GM19438 (cell line): ENCODE measurements at regions not wholly inside any gene's neighbourhood (a gene's known extent, or its start where the extent isn't known, plus 50 kb on each side); places are given as distances from the start of the nearest gene placed in this dataset.

Source experiments
- ATAC-seq: cut with Tn5 transposase; IDR thresholded peaks from one replicate; pipeline ENCODE4 v1.9.1; 2021; ENCODE audit warnings: low read depth; ENCODE audit not compliant: unreplicated experiment

DNA sequence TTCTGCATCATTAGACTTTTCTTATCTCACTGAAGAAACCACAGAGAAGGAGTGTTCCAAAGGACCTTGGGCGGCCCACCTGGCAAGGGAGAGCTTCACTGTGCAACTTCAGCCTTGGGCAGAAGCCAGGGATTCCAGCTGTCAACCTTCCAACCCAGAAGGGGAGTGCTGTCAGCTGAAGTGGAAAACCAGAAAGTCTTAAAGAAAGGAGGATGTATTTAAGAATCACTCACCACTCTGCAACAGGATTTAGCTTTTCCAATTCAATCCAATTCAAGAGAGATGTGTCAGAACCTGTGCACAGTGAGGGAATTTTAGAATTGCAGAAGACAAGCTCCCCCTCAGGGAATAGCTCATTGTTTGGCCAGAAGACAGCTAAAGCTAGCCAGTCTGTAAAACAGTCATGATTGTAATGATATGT, 553.7 kb downstream of the CD83 start:
- no peak for ATAC-seq

DNA sequence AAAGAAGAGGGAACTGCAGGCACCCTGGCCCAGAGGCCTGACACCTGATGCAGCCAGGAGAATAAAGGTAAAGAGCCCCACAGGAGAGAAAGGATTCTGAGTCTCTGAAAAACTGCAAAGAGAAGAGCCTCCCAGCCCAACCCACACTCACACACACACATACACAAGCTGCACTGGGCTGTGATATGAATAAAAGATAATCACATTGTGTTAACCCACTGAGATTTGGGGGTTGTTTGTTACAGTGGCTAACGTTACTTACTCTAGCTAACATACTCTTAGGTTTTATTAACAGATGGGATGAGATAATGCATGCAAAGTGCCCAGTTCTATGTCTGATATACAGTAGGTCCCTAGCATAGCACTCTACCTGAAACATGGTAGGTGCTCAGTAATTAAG, 554.4 kb downstream of the CD83 start:
- ATAC-seq: no peak

DNA sequence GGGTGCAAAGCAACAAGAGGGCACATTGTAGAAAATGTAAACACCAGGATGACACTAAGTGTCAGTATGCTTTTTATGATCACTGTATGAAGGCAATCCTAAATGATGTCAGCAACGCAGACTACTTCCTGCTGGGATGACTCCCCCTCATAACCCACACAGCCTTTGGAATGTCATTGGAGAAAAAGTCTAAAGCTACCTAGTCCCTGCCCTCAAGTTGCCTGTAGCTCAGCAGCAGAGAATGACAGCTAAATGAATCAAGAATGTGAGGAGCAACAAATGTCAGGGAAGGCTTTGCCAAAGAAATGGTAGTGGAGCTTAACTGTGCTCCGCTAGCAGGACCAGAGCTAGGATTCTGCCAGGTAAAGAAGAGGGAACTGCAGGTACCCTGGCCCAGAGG, 555.6 kb downstream of the CD83 start:
- no peak for ATAC-seq

DNA sequence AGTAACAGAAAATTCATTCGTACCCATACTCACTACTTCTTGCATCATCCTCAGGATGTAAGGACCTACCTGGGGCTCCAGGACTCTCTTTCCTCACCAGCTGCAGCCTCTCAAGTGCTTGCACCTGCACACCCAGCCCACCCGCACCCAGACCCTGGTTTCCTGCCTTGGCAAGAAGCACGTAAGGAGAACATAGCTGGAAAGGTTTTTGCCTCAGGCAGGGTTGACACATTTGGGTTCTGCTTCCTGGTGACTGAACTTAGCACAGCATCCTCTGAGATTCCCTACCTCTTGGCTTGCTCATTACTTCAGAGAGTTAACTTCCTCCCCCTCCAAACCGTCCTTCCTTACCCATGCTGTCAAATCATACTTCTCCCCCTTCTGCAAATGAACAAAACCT, 556.9 kb downstream of the CD83 start:
- ATAC-seq: no peak

DNA sequence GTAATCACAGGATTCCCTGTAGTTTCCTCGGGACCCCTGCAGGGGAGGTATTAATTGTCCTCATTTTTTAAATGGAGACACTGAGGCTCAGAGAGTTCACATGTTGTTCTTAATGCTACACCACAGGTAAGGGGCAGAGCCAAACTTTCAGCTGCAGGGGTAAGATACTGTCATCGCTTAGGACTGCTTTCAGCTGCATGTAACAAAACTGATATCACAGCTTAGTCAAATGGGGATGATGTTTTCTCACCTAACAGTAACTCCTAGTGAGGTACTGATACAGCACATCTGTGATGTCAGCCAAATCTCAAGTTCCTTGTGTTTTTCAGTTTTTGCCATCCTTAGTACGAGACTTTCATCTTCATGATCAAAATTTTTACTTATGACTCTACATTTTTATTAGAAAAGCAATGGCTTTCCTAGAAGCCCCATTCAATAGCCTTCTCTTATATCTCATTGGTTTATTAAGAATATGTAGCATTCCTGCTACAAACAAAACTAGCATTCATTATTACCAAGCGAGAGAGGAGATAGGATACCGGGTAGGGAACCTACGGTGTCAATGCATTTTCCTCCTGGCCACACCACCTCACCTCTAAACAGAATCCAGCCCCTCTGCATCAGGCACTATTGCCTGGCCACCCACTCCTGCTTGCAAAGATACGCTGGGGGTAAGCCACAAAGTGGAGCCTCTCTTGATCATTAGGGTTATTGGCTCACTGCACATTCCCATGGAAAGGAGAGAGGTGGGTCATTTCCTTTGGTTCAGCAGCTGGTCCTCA, 557.5 kb downstream of the CD83 start:
- no peak for ATAC-seq

DNA sequence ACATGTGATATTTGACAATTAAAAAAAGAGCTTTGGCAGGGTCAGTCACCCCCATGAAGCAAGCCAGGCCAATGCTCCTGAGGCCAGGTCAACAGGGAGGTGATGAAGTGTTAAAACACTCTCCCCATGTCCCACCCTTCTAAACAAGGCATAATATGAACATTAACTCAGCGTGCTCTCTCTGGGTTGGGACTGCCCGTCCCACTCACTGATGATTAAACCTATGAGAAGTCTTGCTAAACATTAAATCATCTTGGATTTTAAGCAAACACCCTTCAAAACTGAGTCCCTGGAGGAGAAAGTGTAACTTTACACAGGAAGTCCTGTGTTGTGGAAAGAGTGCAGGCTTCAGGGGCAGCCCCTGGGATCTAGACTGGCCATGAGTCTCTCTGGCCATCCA, 558.5 kb downstream of the CD83 start:
- ATAC-seq: no peak

DNA sequence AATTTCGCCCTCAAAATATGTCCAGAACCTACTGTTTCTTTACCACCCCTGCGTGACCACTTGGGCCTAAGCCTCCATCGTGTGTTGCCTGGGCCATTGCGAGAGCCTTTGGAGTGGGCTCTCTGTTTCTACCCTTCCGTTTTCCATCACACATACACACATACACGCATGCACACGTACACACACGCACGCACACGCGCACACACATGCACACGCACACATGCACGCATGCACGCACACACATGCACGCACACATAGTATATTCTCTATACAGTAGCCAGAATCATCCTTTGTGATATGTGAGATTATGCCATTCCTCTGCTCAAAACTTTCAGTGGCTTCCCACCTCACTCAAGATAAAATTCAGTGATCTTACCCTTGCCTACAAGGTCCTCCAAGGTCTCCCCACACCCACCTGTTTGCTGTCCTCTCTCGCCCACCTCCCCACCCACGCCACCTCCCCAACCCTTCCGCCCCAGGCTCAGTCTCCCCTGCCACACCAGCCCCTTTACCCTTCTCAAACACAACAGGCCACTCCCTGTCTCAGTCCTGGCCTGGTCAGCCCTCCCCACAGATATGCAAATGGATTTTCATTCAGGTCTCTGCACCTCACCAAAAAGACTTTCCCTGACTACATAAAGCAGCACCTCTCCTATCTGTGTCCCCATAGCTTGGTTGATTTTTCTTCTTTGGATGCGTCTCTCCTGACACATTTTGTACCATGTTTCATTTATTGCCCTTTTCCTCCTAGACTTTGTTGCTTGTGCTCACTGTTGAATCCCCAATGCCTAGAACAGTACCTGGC, 559.6 kb downstream of the CD83 start:
- ATAC-seq: no peak

DNA sequence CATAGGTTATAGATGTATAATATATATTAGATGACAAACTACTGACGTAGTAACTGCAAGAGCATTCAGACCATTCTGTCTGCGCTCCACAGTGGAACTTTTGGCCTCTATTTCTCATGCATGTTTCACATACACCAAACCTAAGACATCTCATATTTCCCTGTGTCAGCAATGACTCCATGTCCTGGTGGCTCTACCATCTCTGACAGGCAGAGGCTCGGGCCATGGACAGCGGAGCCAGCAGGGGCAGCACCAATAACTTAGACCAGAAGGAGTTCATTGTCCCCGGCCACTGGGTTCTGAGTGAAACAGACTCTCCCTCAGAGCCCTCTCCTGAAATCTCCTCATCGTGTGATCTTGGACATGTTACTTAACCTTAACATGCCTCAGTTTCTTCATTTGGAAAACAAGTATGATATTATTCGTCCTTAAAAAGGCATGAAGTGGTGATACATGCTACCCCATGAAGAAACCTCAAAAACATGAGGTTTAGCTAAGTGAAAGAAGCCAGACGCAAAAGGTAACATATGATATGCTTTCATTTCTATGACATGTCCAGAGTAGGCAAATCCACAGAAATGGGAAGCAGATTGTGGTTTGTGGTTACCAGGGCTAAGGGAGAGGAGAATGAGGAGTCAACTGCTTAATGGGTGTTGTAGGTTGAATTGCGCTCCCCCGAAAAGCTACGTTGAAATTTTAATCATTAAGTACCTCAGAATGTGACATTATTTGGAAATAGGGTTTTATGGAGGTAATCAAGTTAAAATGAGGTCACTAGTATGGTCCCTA, 564.0 kb upstream of the JARID2 start:
- ATAC-seq: no peak

DNA sequence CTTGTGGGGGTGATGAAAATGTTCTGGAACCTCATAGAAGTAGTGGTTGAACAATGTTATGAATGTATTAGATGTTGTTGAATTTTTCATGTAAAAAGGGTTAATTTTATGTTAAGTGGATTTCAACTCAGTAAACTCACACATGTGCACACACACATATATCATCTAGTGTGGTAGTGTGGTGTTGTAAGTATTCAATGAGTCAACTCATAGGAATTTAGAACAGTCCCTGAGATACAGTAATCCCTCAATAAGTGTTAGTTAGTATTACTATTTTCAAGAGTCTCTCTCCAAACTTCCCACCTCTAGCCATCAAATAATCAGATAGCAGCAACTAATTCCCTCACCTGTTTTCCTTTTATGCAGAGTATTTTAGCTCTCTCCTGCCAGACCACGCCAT, 563.1 kb upstream of the JARID2 start:
- no peak for ATAC-seq

DNA sequence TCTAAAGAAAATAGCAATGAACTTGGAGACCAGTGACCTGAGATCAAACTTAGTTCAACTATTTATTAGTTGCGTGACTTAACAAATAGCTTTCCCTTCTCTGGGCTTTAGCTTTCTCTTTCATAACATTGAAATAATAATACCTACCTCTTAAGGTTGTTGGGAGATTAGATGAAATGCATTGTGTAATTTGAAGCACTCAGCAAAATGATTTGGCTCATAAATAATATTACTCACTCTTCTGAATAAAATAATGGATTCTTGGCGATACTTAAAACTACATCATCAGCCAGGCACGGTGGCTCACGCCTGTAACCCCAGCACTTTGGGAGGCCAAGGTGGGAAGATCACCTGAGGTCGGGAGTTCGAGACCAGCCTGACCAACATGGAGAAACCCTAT, 556.2 kb upstream of the JARID2 start:
- no peak for ATAC-seq

DNA sequence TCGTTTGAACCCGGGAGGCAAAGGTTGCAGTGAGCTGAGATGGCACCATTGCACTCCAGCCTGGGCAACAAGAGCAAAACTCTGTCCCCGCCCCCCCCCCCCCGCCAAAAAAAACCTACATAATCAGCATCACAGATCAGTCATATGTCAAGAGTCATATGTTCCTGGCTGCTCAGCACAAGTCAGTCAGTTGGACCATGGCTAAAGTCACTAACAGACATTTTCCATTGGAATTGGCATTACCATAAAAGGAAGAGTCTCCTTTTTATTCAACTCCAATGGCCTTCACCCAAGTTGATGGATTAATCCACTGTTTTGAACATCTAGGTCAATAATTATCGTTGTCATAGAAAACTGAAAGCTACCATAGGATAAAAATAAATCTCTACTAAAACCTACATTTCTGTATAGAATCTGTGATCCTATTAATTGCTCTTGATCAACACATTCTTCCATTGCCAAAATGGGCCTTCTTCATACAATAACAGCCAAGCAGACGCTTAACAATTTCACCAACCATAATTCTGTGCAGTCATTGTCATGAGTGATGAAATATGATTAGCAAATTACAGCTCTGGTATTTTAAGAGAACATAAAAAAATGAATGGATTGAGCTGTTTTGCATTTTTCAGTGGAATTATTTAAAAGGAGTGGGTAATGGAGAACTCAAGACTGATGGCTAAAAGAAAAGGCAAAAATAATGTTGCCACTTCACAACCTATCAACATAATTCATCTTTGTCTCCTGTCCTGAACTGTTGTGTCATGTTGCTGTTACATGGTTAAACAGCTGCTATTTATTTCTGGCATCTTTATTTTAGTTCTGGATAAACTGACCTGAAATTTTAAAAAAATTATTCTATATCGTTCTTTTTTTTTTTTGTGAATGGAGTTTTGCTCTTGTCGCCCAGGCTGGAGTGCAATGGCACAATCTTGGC, 555.5 kb upstream of the JARID2 start:
- no peak for ATAC-seq

DNA sequence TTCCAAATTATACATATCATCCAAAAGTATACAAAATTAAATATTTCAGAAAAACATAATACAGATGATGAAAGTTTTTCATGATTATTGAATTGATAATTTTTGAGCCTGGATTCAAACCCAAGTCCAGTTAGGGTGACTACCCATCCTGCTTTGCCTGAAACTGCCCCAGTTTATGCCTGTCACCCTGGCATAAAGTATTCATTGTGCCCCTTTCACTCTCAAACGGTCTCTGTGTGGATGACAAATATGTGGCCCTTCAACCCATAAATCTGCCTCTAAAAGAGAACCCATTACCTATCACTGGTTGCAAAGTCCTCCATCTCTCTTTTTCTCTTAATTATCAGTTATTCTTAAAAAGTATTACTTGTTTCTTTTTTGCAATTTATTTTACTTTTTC, 553.7 kb upstream of the JARID2 start:
- ATAC-seq: no peak

DNA sequence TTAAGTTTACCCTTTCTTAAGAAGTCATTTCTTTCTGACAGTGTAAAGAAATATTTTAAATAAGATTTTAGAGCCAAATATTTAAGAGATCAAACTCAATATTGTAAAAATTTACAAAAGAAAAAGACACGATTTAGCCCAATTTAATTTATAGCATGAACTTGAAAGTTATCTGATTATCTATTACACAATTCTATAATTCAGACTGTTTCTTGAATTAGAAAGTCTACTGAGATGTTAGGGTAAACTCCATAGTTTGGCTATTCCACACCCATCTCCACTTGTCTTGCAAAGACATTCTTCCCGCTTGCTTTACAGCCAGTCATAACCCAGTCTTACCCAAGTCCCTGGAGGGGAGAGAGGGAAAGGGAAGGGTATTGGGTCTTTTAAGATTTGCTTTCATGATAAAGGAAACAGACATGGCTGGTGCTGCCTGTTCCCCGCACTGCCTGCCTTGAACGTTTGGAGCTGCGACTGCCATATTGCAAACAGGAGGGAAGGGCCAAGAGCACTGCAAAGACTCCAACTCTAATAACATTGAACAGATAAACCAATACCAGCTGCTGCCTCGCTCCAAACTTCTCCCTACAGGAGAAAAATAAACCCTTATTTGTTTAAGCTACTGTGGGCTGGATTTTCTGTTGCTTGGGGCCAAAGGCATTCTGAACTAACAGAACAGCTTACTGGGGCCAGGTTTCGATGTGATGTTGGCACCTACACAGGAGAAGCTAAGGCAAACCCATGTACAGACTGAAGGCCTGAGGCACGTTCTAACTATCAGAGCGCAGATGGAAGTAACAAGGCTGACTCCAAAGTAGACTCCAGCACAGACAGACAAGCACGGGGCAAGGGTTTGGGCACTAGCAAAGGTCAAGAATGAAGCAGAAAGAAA, 552.3 kb upstream of the JARID2 start:
- ATAC-seq: no peak

DNA sequence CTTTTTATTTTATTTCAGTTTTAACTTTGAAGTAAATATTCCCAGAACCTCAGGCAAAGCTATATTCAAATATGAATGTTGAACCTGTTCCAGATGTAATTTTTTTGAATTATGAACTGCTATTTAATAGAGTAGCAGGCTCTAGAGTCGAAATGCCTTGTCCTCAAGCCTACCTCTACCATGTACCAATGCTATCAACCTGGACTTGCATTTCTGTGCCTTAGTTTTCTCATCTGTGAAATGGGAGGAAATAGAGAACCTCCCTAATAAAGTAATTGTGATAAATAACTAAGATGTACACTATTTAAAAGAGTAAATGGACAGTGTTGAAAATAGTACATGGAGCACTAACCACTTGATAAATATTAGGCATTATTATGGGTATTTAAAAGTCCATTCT, 551.6 kb upstream of the JARID2 start:
- ATAC-seq: no peak

DNA sequence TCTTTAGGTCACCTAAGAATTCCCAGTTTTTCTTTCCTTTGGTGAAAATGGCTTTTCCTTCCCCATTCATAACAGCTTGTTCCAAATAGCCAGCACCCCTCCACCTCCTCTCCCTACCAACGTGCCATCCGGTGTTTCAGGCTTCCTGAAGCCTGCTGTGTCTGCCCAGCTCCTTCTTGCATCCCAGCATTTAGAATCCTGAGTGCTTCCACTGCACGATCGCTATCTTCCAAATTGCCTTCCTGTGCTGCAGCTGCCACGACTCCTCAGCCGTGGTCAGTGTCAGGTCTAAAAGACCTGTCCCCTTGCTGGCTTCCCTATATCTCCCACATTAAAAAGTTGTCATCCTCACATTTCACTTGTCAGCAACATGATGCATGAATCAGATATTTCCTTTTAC, 550.3 kb upstream of the JARID2 start:
- ATAC-seq: no peak

DNA sequence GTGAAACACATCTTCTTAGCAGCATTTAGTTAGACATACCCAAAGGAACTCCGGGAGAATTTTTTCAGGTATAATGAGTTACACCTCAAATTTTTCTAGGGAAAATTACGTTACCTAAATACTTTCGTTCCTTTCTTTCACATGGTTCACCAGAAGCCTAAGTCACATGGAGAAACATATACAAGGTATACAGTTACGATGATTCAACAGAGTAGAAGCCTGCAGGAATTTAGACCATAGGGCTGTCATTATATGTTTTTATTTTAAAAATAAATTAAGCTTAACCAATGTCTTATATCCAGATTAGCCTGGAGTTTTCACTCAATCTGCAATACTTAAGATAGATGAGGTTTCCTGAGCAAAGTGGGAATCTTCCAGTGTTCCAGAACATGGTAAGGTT, 549.5 kb upstream of the JARID2 start:
- no peak for ATAC-seq

DNA sequence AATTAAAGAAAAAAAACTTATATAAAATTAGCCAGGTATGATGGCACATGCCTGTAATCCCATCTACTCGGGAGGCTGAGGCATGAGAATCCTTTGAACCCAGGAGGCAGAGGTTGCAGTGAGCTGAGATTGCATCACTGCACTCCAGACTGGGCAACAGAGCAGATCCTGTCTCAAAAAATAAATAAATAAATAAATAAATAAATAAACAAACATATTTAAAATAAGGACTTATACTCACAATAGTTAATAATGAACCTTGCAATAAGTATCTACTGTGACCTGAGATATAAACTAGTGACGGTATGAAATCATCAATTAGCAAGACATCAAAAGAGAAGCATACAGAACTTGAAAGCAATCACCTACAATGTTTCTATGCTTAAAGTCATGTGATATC, 548.4 kb upstream of the JARID2 start:
- no peak for ATAC-seq

DNA sequence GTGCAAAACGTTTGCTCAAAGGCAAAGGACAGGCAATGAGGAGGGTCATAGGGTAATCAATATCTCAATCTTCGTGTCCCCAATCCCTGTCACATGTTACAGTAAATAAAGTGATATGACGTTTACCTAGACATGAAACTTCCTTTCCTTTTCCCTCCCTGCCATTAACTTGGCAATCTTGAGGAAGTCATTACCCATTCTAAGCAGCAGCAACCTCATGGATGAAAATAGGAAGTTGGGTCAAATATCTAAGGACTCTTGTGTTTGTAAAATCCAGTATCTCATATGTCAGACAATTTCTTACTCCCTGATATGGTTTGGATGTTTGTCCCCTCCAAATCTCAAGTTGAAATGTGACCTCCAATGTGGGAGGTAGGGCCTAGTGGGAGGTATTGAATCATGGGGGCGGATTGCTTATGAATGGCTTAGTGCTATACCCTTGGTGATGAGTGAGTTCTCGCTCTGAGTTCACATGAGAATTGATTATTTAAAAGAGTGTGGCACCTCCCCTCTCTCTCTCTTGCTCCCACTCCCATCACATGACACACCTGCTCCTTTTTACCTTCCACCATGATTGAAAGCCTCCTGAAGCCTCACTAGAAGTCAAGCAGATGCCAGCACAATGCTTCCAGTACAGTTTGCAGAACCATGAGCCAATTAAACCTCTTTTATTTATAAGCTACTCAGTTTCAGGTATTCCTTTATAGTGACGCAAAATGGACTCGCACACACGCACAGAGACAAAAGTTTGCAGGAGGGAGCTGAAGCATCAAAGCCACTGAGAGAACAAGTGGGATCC, 545.9 kb upstream of the JARID2 start:
- ATAC-seq: no peak
